Right ventricle myocardium superior (tissue), 1 donor: ENCODE measurements at regions not wholly inside any gene's neighbourhood (a gene's known extent, or its start where the extent isn't known, plus 50 kb on each side); places are given as distances from the start of the nearest gene placed in this dataset.

Experiments used
- ATAC-seq: fragments of 200-7000 bp; cut with Tn5 transposase; one replicate; pipeline ENCODE4 v1.9.1; 2020; ENCODE audit warnings: mild to moderate bottlenecking; ENCODE audit not compliant: poor library complexity
- DNase-seq: peaks from one replicate; pipeline ENCODE4 v3.0.0-alpha.2; 2020
- intact Hi-C: fragments of 100-400 bp; cut with DNase I; formaldehyde crosslinking; loops from one replicate; pipeline ENCODE4 v1.11.2; 2022
- donor health status: DM: no; HTN: yes; CAD: no; lungs with severe emphysema.

DNA sequence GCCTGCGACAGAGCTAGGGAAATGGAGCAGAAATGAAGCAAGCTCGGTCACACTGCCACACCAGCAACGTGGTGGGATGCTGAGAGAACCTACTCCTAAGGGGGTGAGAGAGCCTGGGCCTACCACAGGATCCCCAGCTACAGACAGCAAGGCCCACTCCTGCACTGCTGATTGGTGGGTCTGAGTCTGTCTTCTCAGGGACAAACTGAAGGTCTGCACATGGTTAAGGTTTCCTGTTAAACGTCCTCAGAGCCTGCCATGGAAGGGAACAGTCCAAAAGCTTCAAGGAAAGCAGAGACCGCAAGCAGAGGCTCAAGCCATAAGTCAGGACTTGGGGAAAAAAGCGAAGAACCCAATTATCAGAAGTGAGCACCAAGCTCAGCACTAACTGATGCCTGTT lies 53.5 kb upstream of the MED4 start:
- intact Hi-C loops = no loop called here
- ATAC-seq (no peak), DNase-seq (no peak)

DNA sequence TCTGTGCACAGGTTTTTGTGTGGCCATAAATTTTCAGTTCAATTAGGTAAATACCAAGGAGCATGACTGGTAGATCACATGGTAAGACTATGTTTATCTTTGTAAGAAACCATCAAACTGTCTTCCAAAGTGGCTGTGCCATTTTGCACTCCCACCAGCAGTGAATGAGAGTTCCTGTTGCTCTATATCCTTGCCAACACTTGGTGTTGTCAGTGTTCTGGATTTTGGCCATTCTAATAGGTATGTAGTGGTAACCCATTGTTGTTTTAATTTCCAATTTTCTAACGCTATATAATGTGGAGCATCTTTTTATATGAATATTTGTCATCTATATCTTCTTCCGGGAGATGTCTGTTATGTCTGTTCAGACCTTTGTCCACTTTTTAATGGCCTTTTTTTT lies 51.7 kb upstream of the MED4 start:
- intact Hi-C loops = no loop called here

DNA sequence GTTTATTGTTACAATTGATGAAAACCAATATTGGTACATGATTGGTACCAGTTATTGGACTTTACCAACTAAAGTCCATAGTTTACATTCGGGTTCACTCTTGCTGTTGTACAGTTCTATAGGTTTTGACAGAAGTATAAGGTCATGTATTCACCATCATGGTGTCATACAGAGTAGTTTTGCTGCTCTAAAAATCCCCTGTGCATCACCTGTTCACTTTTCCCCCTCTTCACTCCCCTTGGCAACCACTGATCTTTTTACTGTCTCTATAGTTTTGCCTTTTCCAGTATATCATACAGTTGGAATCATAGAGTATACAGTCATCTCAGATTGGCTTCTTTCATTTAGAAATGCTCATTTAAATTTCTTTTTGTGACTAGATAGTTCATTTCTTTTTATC lies 51.2 kb upstream of the MED4 start:
- intact Hi-C loops = no loop called here
- DNase-seq (no peak), ATAC-seq (no peak)

More for the DNA sequence above, 51.7 kb upstream of the MED4 start:
- ATAC-seq (no peak), DNase-seq (no peak)
